CD4-positive, alpha-beta T cell treated with Interleukin-2 at 100 ng/mL for 4 hours (primary cell): ENCODE measurements at regions not wholly inside any gene's neighbourhood (a gene's known extent, or its start where the extent isn't known, plus 50 kb on each side); places are given as distances from the start of the nearest gene placed in this dataset.
"Not testable (repeated sequence)": the region's sequence is repeated elsewhere in the genome, so short reads cannot be mapped to it uniquely, and the experiment has no call there.

ENCODE experiments used
- DNase-seq: peaks from one replicate; pipeline ENCODE4 v3.0.0-alpha.2; 2020; ENCODE audit warnings: low spot score

- no peak for DNase-seq
Observed at GRCh38 chr3:155995525-155996370, 124.6 kb upstream of the KCNAB1 start.

GRCh38 chr3:155996882-155997281, 123.5 kb upstream of the KCNAB1 start:
- DNase-seq: no peak

GRCh38 chr3:155998173-155998572, 122.2 kb upstream of the KCNAB1 start:
- DNase-seq: not testable (repeated sequence)

- DNase-seq: no peak
Observed at GRCh38 chr3:156005736-156006135, 114.6 kb upstream of the KCNAB1 start.

DNA sequence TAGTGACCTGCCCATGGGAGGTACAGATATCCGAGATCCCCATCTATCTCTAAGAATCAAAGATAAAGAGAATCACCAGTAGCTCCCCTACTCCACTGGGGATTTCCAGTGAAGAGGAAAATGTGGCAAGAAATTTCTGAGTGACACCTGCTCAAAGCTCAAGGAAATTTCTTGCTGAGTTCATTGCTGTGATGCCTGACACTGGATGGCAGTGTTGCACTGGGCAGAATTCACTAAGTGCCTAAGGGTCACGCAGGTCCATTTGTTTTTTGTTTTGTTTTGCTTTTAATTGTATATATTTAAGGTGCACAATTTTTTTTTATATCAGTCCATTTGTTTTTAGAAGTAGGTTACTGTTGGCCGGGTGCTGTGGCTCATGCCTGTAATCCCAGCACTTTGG, 109.5 kb upstream of the KCNAB1 start:
- DNase-seq: no peak

- DNase-seq: no peak
Observed at GRCh38 chr3:156014489-156014888, 105.9 kb upstream of the KCNAB1 start.

DNA sequence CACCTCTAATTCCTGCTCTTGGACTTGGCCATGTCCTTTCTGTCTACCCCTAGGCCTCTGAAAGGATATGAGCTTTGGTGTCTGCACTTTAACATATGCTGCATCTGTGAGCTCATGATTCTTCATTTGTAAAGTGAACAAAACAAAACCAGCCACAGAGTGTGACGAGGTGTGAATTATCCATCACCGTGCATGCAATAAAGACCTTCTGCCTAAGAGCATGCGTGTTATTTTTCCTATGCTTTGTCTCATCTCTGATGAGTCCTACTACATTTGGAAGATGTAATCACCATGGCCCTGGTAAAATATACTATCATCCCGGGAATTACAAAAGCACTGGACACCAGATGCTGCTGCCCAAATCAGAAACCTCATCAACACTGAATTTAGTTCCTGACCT, 103.5 kb upstream of the KCNAB1 start:
- no peak for DNase-seq

DNA sequence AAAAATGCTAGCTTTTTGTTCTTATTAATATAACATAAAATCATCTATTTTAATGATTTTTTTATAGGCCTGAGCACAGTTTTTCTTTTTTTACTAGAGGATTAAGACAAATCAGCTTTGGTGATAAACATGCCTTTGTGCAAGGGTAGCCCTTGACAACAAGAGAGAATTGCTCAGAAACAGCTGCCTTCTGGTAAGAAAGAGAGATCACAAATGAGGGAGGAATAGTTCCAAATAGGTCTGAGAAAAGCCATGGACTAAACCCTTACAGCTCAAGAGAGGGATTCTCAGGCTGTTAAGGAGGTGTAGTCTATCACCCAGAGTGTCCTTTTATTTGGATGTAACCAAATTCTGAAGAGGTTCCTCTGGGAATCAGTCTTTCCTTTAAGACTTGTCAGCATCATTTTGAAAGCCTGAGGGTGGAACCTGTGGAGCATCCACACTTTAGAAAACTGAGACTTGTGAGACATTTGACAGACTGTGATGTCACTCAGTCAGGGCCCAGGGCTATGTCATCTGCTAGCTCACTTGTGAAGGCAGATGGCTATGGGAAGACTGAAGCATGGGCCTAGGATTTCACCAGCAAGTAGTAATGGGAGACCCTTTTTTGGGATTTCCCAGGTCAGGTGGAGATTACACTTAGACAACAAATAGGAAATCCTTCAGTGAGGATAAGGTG, 102.9 kb upstream of the KCNAB1 start:
- no peak for DNase-seq

- no peak for DNase-seq
Observed at GRCh38 chr3:156024904-156025533, 95.4 kb upstream of the KCNAB1 start.

DNA sequence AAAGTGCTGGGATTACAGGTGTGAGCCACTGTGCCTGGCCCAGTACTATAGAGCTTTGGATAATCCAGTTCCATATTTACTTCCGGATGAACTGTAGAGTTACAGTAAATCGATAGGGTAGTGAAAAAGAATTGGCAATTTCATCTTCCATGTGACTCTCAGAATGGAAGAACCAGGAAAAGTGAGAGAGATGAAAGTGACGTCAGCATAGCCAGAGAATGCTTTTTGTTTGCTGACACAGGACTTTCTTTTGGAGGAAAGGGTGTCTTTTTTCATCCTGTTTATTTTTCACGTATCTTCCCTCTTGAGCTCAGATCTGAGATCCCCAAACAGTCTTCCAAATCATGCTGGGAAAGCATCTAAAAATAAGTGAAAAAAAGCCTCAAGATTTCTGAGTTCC, 91.2 kb upstream of the KCNAB1 start:
- no peak for DNase-seq

DNA sequence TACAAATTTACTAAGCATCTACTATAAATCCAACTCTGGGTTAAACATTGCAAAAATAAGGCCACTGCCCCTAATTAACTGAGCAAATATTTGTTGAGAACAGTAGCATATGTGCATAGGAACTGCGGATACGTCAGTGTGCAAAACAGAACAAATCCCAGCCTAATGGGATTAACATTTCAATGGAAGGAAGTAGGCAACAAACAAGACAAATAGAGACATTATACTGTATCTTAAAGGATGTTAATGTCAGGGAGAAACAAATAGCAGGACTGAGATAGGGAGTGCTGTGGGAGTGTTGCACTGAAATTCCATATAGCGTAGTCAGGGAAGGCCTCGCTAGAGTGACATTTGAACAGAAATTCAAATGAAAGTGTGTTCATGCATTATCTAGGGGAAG, 89.7 kb upstream of the KCNAB1 start:
- no peak for DNase-seq

GRCh38 chr3:156033428-156033827, 87.0 kb upstream of the KCNAB1 start:
- no peak for DNase-seq

DNA sequence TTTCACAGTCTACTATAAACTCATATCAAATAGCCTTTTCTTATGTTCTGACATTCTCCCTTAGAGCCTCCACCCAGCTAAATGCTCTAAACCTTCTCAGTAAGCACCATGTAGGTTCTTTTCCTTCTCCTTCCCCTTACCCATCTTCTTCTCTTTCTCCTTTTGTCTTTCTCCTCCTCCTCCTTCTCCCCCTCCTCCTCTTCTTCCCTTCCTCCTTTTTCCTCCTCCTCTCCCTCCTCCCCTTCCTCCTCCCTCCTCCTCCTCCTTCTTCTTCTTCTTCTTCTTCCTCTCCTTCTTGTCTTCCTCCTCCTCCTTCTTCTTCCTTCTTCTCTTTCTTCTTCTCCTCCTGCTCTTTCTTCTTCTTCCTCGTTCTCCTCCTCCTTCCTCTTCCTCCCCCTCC, 85.2 kb upstream of the KCNAB1 start:
- DNase-seq: no peak

DNA sequence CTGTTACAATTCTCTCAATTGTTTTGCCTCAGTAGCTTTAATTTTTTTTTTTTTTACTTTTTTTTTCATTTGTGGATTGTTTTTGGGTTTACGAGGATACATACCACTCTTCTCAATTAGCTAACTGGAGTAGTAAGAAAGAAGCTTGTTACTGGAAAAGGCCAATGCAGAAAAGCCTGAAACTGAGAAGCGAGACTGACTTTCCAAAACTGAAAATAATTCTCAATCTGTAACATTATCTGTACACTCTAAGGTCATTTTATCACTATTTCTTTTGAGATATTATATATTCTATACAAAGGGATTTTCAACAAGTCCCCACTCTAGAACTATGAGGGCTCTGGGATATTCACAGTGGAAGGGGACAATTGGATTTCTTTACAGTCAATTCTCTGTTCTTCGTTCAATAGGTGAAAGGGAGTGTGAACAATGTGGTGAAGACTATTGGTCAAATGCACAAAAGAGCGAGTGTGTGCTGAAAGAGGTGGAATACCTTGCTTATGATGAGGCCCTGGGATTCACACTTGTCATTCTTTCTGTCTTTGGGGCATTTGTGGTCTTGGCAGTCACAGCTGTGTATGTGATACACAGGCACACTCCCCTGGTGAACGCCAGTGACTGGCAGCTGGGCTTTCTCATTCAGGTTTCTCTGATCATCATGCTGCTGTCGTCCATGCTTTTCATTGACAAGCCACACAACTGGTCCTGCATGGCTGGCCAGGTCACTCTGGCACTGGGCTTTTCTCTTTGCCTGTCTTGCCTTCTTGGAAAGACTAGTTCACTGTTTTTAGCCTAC, 83.9 kb upstream of the KCNAB1 start:
- DNase-seq: no peak

DNA sequence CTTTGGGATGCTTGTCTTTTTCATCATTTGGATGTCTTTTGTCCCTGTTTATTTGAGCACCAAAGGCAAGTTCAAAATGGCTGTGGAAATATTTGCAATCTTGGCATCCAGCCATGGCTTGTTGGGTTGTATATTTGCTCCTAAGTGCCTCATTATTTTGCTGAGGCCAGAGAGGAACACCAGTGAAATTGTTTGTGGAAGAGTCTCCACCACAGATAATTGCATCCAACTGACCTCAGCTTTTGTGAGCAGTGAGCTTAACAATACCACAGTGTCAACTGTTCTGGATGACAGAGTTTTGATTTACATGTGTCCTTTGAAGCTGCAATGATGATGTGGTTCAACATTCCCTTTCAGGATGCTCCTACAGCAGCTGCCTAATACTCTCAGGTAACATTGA, 83.0 kb upstream of the KCNAB1 start:
- no peak for DNase-seq

DNA sequence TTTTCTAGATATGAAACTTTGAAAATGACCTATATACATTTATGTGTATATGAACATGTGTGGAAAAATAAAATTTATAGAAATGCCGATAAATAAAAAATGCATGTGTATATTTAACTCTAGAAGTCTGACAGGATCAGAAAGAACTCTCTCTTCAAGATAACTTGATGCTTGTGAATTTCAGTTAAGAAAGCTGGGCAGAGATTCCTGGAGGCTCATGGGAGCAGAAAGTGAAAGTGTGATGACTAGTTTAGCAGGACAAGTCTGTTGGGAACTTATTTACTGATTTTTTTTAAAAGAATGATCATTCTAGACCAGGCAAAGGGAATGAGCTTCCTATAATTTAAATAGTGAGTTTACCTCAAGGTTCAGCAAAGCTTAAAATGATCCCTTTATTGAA, 81.5 kb upstream of the KCNAB1 start:
- DNase-seq: no peak

- DNase-seq: no peak
Observed at GRCh38 chr3:156040041-156040440, 80.3 kb upstream of the KCNAB1 start.

DNA sequence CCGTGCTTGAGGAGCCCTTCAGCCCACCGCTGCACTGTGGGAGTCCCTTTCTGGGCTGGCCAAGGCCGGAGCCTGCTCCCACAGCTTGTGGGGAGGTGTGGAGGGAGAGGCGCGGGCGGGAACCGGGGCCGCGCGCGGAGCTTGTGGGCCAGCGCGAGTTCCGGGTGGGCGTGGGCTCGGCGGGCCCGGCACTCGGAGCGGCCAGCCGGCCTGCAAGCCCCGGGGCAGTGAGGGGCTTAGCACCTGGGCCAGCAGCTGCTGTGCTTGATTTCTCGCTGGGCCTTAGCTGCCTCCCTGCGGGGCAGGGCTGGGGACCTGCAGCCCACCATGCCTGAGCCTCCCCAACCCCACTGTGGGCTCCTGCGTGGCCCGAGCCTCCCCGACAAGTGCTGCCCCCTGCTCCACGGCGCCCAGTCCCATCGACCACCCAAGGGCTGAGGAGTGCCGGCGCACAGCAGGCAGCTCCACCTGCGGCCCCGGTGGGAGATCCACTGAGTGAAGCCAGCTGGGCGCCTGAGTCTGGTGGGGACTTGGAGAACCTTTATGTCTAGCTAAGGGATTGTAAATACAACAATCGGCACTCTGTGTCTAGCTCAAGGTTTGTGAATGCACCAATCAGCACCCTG, 79.0 kb upstream of the KCNAB1 start:
- not testable (repeated sequence) for DNase-seq

DNA sequence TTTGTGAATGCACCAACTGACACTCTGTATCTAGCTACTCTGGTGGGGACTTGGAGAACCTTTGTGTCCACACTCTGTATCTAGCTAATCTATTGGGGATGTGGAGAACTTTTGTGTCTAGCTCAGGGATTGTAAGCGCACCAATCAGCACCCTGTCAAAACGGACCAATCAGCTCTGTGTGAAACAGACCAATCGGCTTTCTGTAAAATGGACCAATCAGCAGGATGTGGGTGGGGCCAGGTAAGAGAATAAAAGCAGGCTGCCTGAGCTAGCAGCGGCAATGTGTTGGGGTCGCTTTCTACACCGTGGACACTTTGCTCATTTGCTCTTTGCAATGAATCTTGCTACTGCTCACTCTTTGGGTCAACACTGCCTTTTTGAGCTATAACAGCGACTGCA, 78.5 kb upstream of the KCNAB1 start:
- DNase-seq: not testable (repeated sequence)

GRCh38 chr3:156043832-156044633, 76.3 kb upstream of the KCNAB1 start:
- peak; percentile 59 for DNase-seq

GRCh38 chr3:156044634-156044975, 75.8 kb upstream of the KCNAB1 start:
- no peak for DNase-seq
